H9 (cell line): ENCODE measurements at regions not wholly inside any gene's neighbourhood (a gene's known extent, or its start where the extent isn't known, plus 50 kb on each side); places are given as distances from the start of the nearest gene placed in this dataset.

Experiments
- DNase-seq: peaks from one replicate; pipeline ENCODE4 v3.0.0-alpha.2; 2017
- H2AFZ ChIP-seq: one replicate; pipeline ENCODE4 v1.6.1; 2013; ENCODE audit warnings: mild to moderate bottlenecking, low read length, control low read depth, moderate library complexity
- H2AK5ac ChIP-seq: 2 replicates; pipeline ENCODE4 v1.6.1; 2013; ENCODE audit warnings: low read length, control low read depth, mixed read lengths; ENCODE audit not compliant: insufficient read length
- H2BK120ac ChIP-seq: one replicate; pipeline ENCODE4 v1.6.1; 2013; ENCODE audit warnings: low read depth, mild to moderate bottlenecking, low read length, control low read depth, inconsistent platforms; ENCODE audit not compliant: poor library complexity, severe bottlenecking
- H2BK12ac ChIP-seq: 2 replicates; pipeline ENCODE4 v1.6.1; 2013; ENCODE audit warnings: low read length, control low read depth, mixed read lengths, low read depth; ENCODE audit not compliant: insufficient read length
- H2BK15ac ChIP-seq: 2 replicates; pipeline ENCODE4 v1.6.1; 2013; ENCODE audit warnings: low read depth, low read length, control low read depth
- H2BK20ac ChIP-seq: one replicate; pipeline ENCODE4 v1.6.1; 2013; ENCODE audit warnings: low read depth, mild to moderate bottlenecking, low read length, control low read depth, inconsistent platforms; ENCODE audit not compliant: poor library complexity, severe bottlenecking
- H2BK5ac ChIP-seq: 2 replicates; pipeline ENCODE4 v1.6.1; 2013; ENCODE audit warnings: low read length, control low read depth, mixed read lengths; ENCODE audit not compliant: insufficient read length
- H3K14ac ChIP-seq: 2 replicates; pipeline ENCODE4 v1.6.1; 2013; ENCODE audit warnings: low read length, control low read depth; ENCODE audit not compliant: insufficient read depth
- H3K18ac ChIP-seq: 2 replicates; pipeline ENCODE4 v1.6.1; 2013; ENCODE audit warnings: low read depth, mild to moderate bottlenecking, mixed read lengths, low read length, control low read depth; ENCODE audit not compliant: insufficient read length
- H3K23ac ChIP-seq: 2 replicates; pipeline ENCODE4 v1.6.1; 2013; ENCODE audit warnings: low read length, control low read depth, mixed read lengths, low read depth; ENCODE audit not compliant: insufficient read length
- H3K23me2 ChIP-seq: 2 replicates; pipeline ENCODE4 v1.6.1; 2013; ENCODE audit warnings: low read depth, mild to moderate bottlenecking, mixed read lengths, low read length, control low read depth; ENCODE audit not compliant: insufficient read length, poor library complexity, severe bottlenecking
- H3K27ac ChIP-seq: 2 replicates; pipeline ENCODE4 v1.5.1; 2013; ENCODE audit warnings: low read length, control low read depth, mixed read lengths, low read depth; ENCODE audit not compliant: insufficient read length
- H3K27me3 ChIP-seq: 2 replicates; pipeline ENCODE4 v1.6.1; 2013; ENCODE audit warnings: low read length, control low read depth, inconsistent platforms; ENCODE audit not compliant: insufficient read depth
- H3K4ac ChIP-seq: 2 replicates; pipeline ENCODE4 v1.6.1; 2013; ENCODE audit warnings: low read depth, mild to moderate bottlenecking, control low read depth, inconsistent platforms, low read length, moderate library complexity
- H3K4me1 ChIP-seq: 2 replicates; pipeline ENCODE4 v1.6.1; 2013; ENCODE audit warnings: low read length, control low read depth, inconsistent platforms; ENCODE audit not compliant: insufficient read depth
- H3K4me2 ChIP-seq: 2 replicates; pipeline ENCODE4 v1.6.1; 2013; ENCODE audit warnings: low read length, control low read depth, mixed read lengths; ENCODE audit not compliant: insufficient read length, insufficient read depth
- H3K56ac ChIP-seq: 2 replicates; pipeline ENCODE4 v1.6.1; 2013; ENCODE audit warnings: low read depth, mild to moderate bottlenecking, mixed read lengths, low read length, control low read depth; ENCODE audit not compliant: insufficient read length
- H3K79me1 ChIP-seq: 2 replicates; pipeline ENCODE4 v1.6.1; 2013; ENCODE audit warnings: low read depth, mild to moderate bottlenecking, moderate library complexity, low read length, control low read depth, inconsistent platforms; ENCODE audit not compliant: insufficient read depth, poor library complexity, severe bottlenecking
- H3K79me2 ChIP-seq: 2 replicates; pipeline ENCODE4 v1.6.1; 2013; ENCODE audit warnings: low read length, control low read depth, inconsistent platforms; ENCODE audit not compliant: insufficient read depth
- H3K9ac ChIP-seq: 2 replicates; pipeline ENCODE4 v1.6.1; 2013; ENCODE audit warnings: low read length, control low read depth, mixed read lengths; ENCODE audit not compliant: insufficient read length; ENCODE audit errors: extremely low read depth
- H3K9me3 ChIP-seq: one replicate; pipeline ENCODE4 v1.6.1; 2013; ENCODE audit warnings: low read depth, low read length, inconsistent platforms; ENCODE audit not compliant: control insufficient read depth
- H3T11ph ChIP-seq: one replicate; pipeline ENCODE4 v1.6.1; 2013; ENCODE audit warnings: mild to moderate bottlenecking, low read length, control low read depth, inconsistent platforms
- H4K20me1 ChIP-seq: one replicate; pipeline ENCODE4 v1.6.1; 2013; ENCODE audit not compliant: control insufficient read depth, insufficient read length, insufficient read depth
- H4K5ac ChIP-seq: 2 replicates; pipeline ENCODE4 v1.6.1; 2013; ENCODE audit warnings: low read depth, mild to moderate bottlenecking, mixed read lengths, low read length, control low read depth; ENCODE audit not compliant: insufficient read length
- H4K8ac ChIP-seq: replicated peaks from 2 replicates; pipeline ENCODE4 v1.6.1; 2013; ENCODE audit warnings: low read length, control low read depth, mixed read lengths, low read depth; ENCODE audit not compliant: insufficient read length
- H4K91ac ChIP-seq: 2 replicates; pipeline ENCODE4 v1.6.1; 2013; ENCODE audit warnings: low read depth, mild to moderate bottlenecking, moderate library complexity, mixed read lengths, low read length, control low read depth; ENCODE audit not compliant: insufficient read length
- H3K27ac Mint-ChIP-seq, 3 experiments: 2 replicates in 2 of 3; 3 replicates in 1 of 3; pipeline ENCODE4 v1.8.0; 2020 to 2021; ENCODE audit warnings: mixed read lengths in 3 of 3, mild to moderate bottlenecking in 1 of 3, moderate library complexity in 1 of 3
- H3K27me3 Mint-ChIP-seq: 2 replicates; pipeline ENCODE4 v1.8.0; 2021; ENCODE audit warnings: low read depth, mild to moderate bottlenecking, moderate library complexity, mixed read lengths
- H3K36me3 Mint-ChIP-seq, 3 experiments: 2 replicates in 2 of 3; 3 replicates in 1 of 3; pipeline ENCODE4 v1.8.0; 2020 to 2021; ENCODE audit warnings: low read depth in 3 of 3, mixed read lengths in 3 of 3; ENCODE audit not compliant: insufficient read depth in 1 of 3
- H3K4me1 Mint-ChIP-seq, 2 experiments: 2 replicates each; pipeline ENCODE4 v1.8.0; 2020; ENCODE audit warnings: mixed read lengths in 2 of 2
- H3K4me3 Mint-ChIP-seq, 2 experiments: 2 replicates in 1 of 2; 3 replicates in 1 of 2; pipeline ENCODE4 v1.8.0; 2020 to 2021; ENCODE audit warnings: mild to moderate bottlenecking in 2 of 2, mixed read lengths in 2 of 2, moderate library complexity in 1 of 2
- H3K9me3 Mint-ChIP-seq, 2 experiments: 2 replicates in 1 of 2; 3 replicates in 1 of 2; pipeline ENCODE4 v1.8.0; 2020; ENCODE audit warnings: mild to moderate bottlenecking in 2 of 2, mixed read lengths in 2 of 2, moderate library complexity in 1 of 2
- WGBS: extraction: QIAGEN DNeasy Blood & Tissue Kit; methylation state at CpG from one replicate; pipeline ENCODE4 v1.1.7; 2013; ENCODE audit warnings: missing lambda C conversion rate, low lambda C conversion rate, mixed read lengths; ENCODE audit not compliant: insufficient read length; ENCODE audit errors: extremely low coverage; 5-methylcytosine and 5-hydroxymethylcytosine counted together
- TF ChIP-seq, protein P1 (sequence below): fragments of 200-600 bp; sonication (generic); conservative IDR thresholded peaks from 3 replicates; pipeline ENCODE4 v1.8.0; 2021; ENCODE audit warnings: antibody characterized with exemption, mild to moderate bottlenecking

DNA sequence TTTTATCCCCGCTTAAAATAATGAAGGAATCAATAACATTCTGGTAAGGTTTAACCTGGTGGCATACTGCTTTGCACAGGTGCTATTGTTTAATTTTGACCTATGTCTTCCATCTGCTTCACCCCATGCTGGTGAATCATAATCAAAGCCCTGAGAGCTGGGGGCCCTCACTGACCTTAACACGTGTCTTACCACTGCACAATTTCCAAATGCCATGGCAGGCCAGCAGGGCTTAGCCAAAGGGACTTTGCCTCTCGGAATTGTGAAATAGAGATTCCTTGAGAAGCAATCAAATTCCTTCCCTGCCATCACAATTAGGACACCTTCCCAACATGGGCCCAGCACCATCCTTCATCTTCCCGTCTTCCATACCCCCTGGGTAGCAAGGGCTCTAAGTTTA is 242.6 kb upstream of the THBS1 start:
- Histone ChIP-seq H4K91ac (no peak overlapping the region), H3K27ac (no peak overlapping the region), H3T11ph (no peak overlapping the region), H3K27me3 (no peaks in the 10 kb centered on the region), H3K79me1 (no peaks in the 10 kb centered on the region), H2BK15ac (no peak overlapping the region), H2BK12ac (no peak overlapping the region), H3K23ac (no peak overlapping the region), H4K5ac (no peak overlapping the region), H3K14ac (no peak overlapping the region), H2AFZ (no peak overlapping the region), H3K9me3 (no peaks in the 10 kb centered on the region), H3K9ac (no peak overlapping the region), H2BK20ac (no peak overlapping the region), H4K20me1 (no peaks in the 10 kb centered on the region), H4K8ac (no peak overlapping the region), H3K4ac (no peak overlapping the region), H2AK5ac (no peak overlapping the region), H3K23me2 (no peaks in the 10 kb centered on the region), H2BK5ac (no peak overlapping the region), H3K4me2 (no peak overlapping the region), H3K56ac (no peak overlapping the region), H3K4me1 (no peaks in the 10 kb centered on the region), H3K79me2 (no peaks in the 10 kb centered on the region), H2BK120ac (no peak overlapping the region), H3K18ac (no peak overlapping the region)
- peaks cover 15 to 16% of the 10 kb centered on the region in 2 experiments for H3K4me1 Mint-ChIP-seq
- H3K4me3 Mint-ChIP-seq: no peak overlapping the region
- H3K36me3 Mint-ChIP-seq: peaks cover 2 to 17% (median 8%) of the 10 kb centered on the region in 3 experiments; a peak in 6 of 7 replicates
- peaks cover 8 to 16% of the 10 kb centered on the region in 2 experiments for H3K9me3 Mint-ChIP-seq
- no peak overlapping the region for H3K27ac Mint-ChIP-seq
- H3K27me3 Mint-ChIP-seq: no peaks in the 10 kb centered on the region; the same call in 1 of the 2 replicates
- no peak for DNase-seq
- no CpG with 5 or more reads among the region's 4 CpGs for WGBS
- TF ChIP-seq, protein P1, sequence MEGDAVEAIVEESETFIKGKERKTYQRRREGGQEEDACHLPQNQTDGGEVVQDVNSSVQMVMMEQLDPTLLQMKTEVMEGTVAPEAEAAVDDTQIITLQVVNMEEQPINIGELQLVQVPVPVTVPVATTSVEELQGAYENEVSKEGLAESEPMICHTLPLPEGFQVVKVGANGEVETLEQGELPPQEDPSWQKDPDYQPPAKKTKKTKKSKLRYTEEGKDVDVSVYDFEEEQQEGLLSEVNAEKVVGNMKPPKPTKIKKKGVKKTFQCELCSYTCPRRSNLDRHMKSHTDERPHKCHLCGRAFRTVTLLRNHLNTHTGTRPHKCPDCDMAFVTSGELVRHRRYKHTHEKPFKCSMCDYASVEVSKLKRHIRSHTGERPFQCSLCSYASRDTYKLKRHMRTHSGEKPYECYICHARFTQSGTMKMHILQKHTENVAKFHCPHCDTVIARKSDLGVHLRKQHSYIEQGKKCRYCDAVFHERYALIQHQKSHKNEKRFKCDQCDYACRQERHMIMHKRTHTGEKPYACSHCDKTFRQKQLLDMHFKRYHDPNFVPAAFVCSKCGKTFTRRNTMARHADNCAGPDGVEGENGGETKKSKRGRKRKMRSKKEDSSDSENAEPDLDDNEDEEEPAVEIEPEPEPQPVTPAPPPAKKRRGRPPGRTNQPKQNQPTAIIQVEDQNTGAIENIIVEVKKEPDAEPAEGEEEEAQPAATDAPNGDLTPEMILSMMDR: no peak
